NCI-H345 (cell line): ENCODE measurements at regions not wholly inside any gene's neighbourhood (a gene's known extent, or its start where the extent isn't known, plus 50 kb on each side); places are given as distances from the start of the nearest gene placed in this dataset.

Source experiments
- DNase-seq: peaks from one replicate; lab custom pipeline; 2025; lab: John Stamatoyannopoulos, UW

DNA sequence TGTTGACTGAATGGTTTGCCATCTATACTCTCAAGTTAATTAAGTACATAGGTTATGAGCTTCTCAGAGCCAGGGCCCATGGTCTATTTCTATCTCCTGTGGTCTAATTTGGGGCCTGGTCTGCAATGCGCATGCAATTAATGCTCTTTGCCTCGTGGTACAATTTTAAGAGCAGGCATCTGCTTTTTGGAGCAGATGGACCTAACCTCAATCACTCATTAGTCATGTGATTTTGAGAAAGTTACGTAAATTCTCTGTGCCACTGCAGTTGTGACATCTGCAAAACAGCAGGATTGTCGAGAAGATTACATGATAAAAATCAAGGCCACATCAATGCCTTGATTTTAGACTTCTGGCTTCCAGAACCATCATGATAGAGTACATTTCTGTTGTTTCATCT lies 543.7 kb upstream of the ADAMTS9 start:
- DNase-seq, result no peak

DNA sequence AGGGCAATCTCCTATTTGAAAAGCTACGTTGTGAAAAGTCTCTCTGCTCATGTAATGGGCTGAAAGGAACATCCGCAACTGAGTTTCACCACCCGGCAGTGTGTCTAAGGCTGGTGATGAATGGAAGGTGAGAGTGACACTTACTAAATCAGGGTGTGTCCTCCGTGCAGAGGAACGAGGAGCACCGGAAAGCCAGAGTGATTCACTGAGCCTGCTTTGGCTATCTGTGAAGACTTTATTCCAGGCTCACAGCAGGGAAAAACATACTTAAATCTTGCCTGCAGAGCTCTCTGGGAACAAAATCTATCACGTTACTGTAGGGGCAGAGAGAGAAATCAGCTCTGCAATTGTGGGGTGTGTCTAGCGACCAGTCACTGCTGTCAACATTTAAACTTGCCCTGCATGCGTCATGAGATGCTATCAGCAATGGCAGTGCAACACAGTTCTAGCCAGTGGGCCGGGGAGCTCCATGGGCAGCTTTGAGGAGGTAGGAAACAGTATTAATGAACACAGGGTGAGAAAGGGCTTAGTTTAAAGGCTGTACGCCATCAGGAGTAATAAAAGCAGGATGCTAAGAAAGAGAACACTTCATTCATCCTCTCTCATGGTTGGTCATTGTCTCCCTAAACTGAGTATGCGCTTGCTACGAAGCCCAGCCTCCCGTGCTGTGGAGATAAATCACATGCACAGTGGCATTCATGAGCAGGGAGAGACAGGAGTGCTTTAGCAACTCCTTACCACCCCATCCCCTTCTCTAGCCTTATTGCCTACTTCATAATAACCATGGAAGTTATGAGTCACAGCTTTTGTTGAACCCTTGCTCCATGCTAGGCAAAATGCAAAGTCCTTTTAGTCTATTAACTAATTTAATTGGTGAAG lies 542.7 kb upstream of the ADAMTS9 start:
- no peak for DNase-seq

DNA sequence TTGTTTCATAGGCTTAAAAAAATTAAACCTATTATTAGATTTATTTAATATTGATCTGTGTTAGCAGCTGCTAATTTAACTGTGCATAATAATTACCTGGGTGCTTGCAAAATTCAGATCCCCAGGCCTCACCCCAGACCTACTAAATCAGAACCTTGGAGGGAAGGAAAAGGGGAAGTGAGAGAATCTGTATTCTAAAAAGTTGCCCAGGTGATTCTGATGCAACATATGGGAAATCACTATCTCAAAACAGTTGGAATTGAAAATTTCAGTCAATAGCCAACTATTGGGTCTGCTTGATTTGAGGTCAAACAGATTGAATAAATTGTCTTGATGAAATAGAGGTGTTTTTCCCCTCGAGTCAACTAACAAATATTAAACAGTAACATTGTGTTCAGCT lies 538.5 kb upstream of the ADAMTS9 start:
- DNase-seq, result no peak

DNA sequence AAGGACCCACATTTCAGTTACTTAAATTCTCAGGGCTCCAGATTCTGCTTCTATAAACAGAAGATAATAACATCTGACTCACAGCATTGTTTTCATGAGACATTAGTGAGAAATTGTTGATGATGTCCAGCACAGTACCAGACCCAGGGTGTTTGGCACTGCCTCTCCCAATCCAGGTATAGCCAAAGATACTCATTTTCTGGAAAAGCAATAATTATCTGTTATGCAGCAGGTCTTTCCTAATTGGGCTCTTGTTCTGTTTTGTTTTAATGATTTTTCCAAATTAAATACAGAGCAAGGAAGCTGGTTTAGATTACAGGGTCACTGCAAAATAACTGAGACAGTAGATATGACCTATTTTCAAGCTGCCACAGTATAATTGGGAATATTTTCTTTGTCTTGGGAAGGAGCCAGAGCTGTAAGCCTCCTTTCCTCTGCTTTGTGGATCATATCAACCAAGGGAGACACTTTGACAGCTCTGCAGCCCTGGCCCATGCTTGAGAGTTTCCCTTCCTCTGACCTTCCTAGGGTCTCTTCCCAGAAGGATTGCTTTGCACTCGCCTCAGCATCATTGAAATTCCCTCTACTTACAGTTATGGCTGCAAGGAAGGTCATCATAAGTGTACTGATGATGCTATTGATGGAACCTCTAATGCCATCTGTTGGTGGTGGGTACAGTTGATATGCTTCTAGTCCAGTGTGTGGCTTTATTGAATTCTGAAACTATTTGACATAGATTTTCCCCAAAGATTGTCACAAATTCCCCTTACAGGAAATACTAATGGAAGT lies 522.4 kb upstream of the ADAMTS9 start:
- no peak for DNase-seq

DNA sequence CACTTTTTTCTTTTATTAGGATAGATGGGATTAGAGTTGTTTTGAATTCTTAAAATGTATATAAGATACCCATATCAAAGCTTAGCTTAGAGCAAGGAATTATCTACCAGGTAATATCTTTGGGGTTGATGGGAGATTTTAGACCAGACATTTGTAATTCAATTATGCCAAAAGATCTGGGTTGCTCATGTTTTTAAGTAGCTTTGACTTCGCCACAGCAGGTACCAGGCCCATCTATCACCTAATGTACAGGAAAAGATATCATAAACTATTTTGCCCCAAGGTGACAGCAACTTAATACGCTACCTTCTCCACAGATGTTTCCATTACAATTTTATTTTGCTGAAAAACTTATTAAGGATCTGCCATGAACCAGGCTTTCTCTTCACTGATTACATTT lies 514.6 kb upstream of the ADAMTS9 start:
- DNase-seq, result no peak

DNA sequence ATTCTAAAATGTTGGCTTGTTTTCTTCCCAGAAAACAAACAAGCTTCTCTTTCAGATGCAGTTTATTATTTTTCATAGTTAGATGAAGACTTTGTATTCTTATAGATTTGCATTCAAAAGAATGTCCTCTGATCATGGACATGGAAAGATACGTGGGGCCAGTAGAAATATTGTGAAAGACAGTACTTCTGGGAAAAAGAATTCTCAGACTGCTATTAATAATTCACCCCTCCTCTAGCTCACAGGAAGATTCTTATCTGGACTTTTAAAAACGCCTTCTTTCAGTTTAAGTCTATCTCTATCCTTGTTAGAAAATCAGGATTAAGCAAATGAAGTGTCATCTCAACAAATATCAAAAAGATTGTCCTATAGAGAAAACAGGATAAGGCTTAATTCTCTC lies 514.1 kb upstream of the ADAMTS9 start:
- no peak for DNase-seq

DNA sequence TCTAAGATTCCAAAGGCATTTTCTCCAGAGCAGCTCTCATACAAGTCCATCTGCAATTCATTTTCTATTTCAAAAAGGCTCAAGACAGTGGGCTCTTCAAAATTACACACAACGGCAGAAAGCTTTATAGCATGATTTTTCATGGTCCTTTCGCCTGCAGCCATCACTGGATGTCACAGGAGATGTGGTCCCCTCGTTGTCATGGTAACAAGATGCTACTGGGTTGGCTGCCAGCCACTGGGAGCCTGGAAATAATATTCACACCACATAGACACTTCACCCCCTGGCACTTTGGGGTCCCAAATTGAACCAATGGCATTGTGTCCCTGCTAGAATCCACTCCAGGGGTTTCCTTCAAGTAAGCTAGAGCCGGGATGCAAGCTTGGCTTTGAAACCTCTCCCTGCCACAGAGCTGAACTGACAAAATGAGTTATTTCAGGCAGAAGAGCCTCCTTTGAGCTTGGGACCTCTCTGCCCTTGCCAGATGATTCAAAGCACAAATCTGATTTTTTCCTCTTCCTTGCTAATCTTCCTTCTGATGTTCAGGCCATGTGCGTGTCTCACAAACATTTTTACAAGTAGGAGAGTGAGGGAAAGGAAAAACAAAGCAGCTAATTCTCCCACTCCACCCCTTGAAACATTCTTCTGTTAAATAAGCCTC lies 512.6 kb upstream of the ADAMTS9 start:
- no peak for DNase-seq

DNA sequence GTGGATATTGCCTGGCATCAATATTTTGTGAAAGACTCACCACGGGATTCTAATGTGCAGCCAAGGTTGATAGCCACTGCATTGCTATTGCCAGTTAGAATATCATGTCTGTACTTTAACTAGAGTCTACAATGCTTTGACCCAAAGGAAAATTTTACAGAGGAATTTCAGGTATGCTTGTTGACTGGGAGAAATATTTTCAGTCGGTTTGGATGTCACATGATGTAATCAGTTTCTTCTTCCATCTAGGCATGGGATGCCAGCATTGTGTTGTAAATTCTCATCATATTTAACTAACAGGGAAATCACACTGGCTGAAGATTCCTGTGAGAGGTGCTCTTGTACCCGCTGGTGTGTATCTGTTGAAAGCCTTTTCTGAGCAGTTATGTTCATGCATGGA lies 508.9 kb upstream of the ADAMTS9 start:
- DNase-seq, result no peak

DNA sequence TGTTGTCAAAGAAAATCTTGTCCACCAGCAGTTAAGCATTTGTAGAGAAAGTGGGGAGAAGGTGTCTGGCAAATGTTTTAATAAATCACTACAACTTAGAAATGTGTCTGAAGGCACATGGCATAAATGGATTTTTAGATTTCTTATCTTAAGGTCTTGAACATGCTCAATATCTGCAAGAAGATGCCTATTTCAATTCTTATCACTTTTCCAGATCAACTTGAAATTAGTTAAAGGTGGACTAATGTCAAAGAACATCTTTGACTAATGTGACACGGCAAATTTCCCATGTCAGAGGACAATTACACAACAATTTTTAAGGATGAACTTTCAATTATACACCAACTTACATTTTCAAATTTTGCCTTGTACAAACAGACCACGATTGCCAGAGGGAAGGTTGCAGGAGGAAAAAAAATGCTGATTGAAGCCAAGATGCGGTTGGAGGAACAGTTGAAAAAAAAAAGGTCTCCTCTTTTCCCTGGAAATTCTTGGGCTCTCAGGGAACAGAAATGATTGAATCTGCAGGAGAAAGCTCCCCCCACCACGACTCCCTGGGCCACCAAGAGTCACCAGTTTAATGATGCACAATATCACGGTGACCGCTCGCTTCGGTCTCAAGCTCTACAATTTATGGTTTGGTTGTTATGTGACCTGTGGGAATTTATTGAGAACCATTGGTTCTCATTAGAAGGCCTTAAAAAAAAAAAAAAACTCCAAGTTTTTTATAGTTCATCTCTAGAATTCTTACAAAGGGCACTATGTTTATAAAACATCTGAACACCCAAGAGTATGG lies 507.6 kb upstream of the ADAMTS9 start:
- no peak for DNase-seq

DNA sequence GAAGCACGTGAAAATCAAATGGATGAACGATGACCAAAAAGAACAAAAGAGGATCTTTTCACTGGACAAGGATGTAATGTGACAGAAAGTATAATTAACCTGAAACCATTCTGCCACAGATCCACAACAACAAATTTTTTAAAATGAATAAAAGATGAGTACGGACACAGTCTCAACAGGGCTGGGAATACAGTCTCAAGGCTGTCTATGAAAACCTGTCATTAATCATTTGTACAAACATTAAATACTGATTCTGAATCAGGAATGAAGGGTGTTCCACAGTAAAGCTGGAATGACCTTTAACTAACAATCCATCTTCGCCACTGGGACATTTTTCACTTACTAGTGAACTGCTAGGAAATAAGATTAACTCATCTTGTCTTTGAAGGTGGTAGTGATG lies 506.9 kb upstream of the ADAMTS9 start:
- DNase-seq, result no peak

DNA sequence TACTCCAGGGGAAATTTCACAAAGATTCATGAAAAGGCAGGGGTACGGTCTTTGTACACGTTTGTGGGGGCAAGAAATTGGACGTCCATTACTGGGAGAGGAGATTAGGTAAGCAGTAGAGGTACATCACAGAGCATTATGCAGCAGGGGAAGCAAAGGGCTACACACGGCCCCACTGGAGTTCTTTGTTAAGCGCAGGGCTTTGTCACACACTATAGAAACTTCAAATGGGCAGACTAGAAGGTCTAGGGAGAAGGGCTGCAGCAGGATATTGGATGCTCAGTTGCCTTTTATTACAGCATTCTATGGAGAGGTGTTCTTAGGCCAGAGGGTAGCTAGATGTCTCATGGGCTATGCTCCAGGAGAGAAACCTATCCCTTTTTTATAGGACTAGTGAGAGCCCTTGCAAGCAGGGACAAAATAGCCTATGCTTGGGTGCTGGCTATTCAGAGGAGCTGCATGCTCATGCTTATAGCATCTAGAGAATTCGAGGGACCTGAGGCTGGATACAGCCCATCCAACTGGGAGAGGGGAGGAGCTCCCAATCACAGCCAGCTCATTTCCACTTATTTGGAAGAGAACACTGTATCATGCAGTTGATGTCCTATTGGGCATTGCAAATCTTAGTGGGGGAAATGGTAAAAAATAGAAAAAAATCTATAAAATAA lies 506.4 kb upstream of the ADAMTS9 start:
- no peak for DNase-seq

DNA sequence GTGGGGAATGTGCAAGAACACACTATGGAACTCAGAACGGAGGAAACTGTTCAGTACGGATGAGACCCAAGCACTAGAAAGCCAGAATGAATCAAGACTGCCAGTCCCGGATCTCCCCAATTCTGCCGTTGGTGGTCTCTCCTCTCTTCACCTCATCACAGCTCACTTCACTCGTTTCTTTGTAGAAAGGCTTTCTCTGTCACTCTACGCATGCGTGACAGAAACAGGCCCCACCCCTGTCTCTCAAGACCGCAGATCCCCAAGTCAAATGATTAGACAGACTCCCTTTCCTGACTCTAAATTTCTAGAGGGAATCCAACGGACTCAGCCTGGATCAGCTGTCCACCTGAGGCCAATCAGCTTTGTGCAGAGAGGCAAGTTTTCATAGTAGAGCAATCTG lies 505.7 kb upstream of the ADAMTS9 start:
- no peak for DNase-seq

DNA sequence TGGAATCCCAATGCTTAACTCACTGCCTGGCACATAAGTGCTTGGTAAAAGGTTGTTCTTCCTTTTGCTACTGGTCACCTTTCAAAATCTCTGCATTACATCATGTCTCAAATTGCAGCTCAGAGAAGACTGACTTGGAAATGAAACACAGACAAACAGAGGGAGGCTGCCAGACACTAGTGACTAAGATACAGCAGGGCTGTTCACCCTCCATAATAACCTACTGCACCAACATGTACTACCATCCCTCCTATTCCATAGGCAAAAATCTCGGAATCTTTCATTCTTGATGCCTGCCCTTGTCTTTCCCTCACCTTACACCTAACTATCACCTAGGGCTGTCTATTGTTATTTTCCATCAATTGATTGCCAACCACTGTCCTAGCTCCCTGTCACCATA lies 502.3 kb upstream of the ADAMTS9 start:
- no peak for DNase-seq

DNA sequence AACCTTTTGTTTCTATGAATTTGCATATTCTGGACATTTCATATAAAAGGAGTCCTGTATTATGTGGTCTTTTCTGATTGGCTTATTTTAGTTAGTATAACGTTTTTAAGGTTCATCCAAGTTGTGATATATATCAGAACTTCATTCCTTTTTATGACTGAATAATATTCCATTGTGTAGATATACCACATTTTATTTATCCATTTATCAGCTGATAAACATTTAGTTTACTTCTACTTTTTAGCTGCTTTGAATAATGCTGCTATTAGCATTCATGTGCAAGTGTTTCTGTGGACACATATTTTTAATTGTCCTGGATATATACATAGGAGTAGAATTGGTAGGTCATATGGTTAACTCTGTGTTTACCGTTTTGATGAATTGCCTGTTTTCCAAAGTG lies 498.5 kb upstream of the ADAMTS9 start:
- no peak for DNase-seq

DNA sequence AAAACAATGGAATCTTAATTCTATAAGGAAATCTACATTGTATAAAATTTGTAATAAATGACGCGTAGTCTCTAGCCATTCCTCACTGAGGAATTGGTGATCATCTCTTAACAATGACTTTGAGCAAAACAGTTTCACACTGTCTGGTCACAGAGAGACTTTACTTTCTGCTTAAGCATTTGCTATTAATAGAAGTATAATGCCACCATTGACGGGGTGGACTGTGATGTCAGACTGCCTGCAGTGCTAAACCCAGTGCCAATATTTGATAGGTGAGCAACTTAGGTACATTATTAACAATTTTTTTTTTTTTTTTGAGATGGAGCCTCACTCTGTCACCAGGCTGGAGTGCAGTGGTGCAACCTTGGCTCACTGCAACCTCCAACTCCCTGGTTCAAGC lies 494.9 kb upstream of the ADAMTS9 start:
- DNase-seq, result no peak

DNA sequence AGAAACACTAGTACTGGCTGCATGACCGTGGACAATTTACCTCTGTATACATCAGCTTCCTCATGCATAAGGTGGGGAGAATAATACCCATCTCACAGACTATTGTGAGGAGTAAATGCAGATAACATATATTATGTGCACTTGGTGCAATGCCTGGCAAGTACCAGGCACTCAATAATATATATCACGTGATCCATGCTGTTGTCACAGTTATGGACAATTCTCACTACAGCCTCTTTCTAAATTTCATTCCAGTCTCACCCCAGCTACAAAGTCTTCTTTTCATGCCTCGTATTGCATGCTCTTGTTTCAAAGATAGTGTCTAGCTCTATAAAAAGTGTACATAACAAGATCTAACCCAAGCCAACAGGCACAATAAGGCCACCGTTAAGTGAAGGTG lies 494.3 kb upstream of the ADAMTS9 start:
- DNase-seq, result no peak

DNA sequence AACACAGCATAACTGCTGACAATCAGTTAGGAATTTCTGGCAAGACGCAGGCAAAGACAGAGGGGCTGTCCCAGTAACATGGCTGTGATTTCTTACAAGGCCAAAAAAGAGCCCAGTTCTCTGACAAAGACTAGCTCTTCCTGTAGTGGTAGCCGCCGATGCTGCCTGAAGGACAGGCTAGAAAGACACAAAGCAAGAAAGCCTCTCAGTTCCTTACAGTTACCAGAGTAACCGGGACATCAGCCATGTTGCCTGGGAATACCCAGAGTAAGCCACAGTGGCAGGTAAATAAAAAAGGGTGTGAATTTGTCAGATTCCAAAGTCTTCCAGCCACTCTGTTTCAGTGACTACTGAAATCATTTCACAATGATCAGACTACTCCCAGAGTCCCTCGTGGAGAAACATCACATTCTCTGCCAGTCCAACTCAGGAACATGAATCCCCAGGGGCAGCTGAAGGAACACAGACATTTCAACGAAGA lies 493.6 kb upstream of the ADAMTS9 start:
- DNase-seq, result no peak

DNA sequence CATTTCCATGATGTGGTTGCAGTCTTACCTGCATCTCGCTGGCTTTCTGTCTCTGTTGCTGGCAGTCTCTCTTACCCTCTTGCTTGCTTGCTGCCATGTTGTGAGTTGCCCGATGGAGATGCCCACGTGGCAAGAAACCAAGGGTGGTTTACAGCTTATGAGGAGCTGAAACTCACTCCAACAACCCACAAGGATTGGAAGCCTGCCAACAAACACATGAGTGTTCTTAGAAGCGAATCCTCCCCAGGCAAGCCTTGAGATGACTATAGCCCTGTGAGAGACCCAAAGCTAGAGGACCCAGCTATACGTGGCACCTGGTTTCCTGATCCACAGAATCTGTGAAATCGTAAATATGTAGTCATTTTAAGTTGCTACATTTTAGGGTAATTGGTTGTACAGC lies 490.9 kb upstream of the ADAMTS9 start:
- no peak for DNase-seq

DNA sequence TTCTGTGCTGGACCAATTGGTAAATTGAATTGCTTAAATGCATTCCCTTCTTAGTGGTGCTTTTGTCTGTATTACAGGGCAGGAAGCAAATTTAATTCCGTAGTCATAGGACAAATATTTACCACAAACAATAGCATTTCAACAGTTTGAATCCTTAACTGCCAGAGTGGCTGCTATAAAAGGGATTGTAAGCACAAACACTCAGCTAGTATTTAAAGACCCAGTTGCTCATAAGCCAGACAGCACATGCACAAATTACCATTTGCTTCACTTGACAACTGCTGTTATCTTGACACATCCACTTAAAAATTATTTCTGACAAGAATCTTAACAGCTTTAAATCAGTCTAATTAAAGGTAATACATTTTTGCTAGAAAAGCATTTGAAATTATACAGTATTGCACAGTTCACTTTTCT lies 490.2 kb upstream of the ADAMTS9 start:
- no peak for DNase-seq

DNA sequence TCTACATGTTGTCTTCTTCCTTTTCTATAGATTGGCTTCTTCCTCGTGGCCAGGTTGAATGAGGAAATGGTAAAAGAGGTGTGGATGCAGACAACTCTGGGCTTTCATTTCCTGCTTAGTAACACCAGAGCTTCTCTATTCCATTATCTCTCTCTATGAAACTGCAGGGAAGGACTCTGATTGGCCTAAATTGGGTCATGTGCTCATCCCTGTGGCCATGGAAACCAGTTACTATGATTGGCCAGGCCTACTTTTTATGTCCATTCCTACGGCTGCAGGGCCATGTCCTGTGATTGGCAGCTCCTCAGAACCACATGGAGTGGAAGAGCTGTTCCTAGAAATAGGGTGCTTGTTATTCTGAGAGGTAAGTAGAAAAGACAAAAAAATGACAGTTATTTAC lies 486.9 kb upstream of the ADAMTS9 start:
- DNase-seq, result no peak

DNA sequence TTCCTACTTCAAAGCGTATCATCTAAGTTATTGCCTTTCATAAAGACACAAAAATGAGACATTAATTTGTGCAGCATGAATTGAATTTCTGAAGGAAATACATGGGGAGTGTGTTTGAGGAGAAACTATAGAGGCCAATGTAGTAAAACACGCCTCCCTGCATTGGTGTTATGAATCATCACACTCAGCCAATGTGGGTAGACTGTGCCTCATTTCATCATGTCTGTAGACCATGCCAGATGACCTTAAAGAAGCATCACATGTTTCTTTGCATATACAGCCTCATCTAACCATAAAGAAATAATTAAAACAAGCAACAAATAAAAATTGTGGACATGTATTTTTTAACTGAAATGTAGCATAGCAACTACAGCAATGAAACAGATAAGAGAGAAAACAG lies 486.0 kb upstream of the ADAMTS9 start:
- DNase-seq, result no peak
